ENCODE measurements at regions not wholly inside any gene's neighbourhood (a gene's known extent, or its start where the extent isn't known, plus 50 kb on each side); places are given as distances from the start of the nearest gene placed in this dataset.

DNA sequence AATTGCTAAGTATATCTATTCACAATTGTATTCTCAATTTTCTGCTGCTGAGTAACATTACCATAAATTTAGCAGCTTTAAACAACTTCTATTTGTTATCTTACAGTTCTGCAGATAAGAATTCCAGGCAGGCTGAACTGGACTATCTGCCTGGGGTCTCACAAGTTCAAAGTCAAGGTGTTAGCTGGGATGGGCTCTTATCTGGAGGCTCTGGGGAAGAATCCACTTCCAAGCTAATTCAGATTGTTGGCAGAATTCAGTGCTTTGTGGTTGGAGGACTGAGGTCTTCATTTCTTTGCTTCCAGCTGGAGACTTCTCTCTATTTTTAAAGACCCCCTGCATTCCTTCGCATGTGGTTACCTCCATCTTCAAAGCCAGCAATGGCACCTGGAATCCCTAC is 329.9 kb upstream of the ISX start:
- no peaks in the 10 kb centered on the region for H3K36me3 ChIP-seq (ENCODE audit: low read depth)
- no peaks in the 10 kb centered on the region for H3K9me3 ChIP-seq
- TF ChIP-seq, protein P1, sequence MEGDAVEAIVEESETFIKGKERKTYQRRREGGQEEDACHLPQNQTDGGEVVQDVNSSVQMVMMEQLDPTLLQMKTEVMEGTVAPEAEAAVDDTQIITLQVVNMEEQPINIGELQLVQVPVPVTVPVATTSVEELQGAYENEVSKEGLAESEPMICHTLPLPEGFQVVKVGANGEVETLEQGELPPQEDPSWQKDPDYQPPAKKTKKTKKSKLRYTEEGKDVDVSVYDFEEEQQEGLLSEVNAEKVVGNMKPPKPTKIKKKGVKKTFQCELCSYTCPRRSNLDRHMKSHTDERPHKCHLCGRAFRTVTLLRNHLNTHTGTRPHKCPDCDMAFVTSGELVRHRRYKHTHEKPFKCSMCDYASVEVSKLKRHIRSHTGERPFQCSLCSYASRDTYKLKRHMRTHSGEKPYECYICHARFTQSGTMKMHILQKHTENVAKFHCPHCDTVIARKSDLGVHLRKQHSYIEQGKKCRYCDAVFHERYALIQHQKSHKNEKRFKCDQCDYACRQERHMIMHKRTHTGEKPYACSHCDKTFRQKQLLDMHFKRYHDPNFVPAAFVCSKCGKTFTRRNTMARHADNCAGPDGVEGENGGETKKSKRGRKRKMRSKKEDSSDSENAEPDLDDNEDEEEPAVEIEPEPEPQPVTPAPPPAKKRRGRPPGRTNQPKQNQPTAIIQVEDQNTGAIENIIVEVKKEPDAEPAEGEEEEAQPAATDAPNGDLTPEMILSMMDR (IDR thresholded peaks at IDR 0.05): no peak
- no peak overlapping the region for H3K4me3 ChIP-seq
- no peak for ATAC-seq
- DNase-seq: no peak
- H3K4me1 ChIP-seq (ENCODE audit: low read depth): no peaks in the 10 kb centered on the region
- intact Hi-C loops (cut with DNase I, micrococcal nuclease): no loop called here

- H3K9me3 ChIP-seq: no peaks in the 10 kb centered on the region
- TF ChIP-seq, protein P1 (IDR thresholded peaks at IDR 0.05): no peak
- intact Hi-C loops (cut with DNase I, micrococcal nuclease): no loop called here
- H3K4me3 ChIP-seq: no peak overlapping the region
- ATAC-seq (no peak), DNase-seq (no peak)
- H3K4me1 ChIP-seq (ENCODE audit: low read depth): no peaks in the 10 kb centered on the region
- H3K36me3 ChIP-seq (ENCODE audit: low read depth): no peaks in the 10 kb centered on the region
These were observed 327.1 kb upstream of the ISX start for GRCh38 chr22:34738661-34739400.

DNA sequence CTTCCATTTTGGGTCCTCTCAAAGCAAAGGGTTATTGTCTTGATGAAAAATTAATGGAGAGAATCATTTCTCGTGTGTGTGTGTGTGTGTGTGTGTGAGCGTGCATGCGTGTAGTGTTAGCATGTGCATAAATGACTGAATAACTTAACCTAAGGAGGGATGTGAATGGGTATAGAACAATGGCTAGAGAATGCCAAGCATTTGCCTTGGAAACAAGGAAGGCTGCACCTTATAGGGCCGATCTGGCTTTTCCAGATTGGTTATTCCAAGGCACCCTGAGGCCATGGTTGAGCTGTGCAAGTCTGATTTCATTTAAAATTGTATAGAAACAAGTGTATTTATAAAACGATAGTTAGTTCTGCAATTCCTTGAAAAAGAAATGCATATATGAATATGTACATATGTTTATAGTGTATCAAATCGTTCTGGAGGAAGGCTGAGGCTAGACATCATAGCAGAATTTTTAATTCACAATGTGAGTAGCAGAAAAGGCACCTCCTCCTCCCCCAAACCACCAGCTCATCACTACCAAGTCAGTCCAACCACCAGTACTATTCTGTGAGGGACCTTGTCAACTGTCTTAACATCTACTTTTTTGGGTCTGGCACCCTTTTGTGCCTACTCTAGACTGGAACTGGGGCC is 322.7 kb upstream of the ISX start:
- intact Hi-C loops (cut with DNase I, micrococcal nuclease): no loop called here
- TF ChIP-seq, protein P1 (IDR thresholded peaks at IDR 0.05): no peak
- H3K4me3 ChIP-seq: no peak overlapping the region
- no peaks in the 10 kb centered on the region for H3K9me3 ChIP-seq
- no peak for ATAC-seq
- DNase-seq: no peak
- no peaks in the 10 kb centered on the region for H3K36me3 ChIP-seq (ENCODE audit: low read depth)
- no peaks in the 10 kb centered on the region for H3K4me1 ChIP-seq (ENCODE audit: low read depth)

DNA sequence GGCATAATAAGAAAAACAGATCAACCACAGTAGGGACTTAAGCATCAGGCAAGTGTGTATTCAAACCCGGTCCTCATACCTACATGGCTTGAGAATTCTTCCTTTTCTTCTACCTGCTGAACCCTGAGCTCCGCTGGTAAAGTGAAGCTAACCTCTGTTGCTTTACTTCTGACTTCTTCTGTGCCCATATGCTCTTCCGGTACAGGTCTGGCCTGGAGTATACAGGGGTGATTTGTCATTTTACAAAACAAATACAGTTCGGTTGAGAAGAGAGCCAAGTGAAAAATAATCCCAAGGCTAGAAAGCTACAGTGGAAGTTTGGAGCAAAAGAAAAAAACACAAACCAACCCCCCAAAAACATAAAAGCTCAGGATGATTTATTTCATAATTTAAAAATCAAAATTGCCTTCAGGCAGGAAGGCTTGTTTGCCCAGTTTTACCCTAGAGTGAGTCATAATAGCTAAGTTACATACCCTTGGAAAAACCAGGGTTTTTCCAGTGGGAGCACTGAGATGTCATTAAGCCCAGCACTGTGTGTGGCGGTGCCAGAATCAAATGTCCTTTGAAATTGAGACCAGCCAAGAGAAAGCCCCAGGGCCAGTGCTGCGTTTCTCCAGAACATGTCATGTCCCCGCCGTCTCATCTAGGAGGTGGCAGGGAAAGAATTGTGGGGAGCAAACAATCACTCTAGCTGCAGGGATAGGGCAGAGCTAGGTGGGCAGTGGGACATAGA is 305.5 kb upstream of the ISX start:
- Histone ChIP-seq H3K9me3 (no peaks in the 10 kb centered on the region), H3K36me3 (ENCODE audit: low read depth) (no peaks in the 10 kb centered on the region), H3K4me1 (ENCODE audit: low read depth) (no peaks in the 10 kb centered on the region), H3K4me3 (no peak overlapping the region)
- TF ChIP-seq, protein P1 (IDR thresholded peaks at IDR 0.05): no peak
- DNase-seq: no peak
- intact Hi-C loops (cut with DNase I, micrococcal nuclease): no loop called here
- no peak for ATAC-seq

- H3K4me1 ChIP-seq (ENCODE audit: low read depth): no peaks in the 10 kb centered on the region
- DNase-seq: no peak
- no peak for ATAC-seq
- no peak overlapping the region for H3K4me3 ChIP-seq
- H3K9me3 ChIP-seq: no peaks in the 10 kb centered on the region
- intact Hi-C loops (cut with DNase I, micrococcal nuclease): no loop called here
- TF ChIP-seq, protein P1 (IDR thresholded peaks at IDR 0.05): no peak
- no peaks in the 10 kb centered on the region for H3K36me3 ChIP-seq (ENCODE audit: low read depth)
These were observed 304.8 kb upstream of the ISX start for GRCh38 chr22:34761111-34761510.

All from mucosa of descending colon (tissue), 3 donors.